Mesenchymal stem cell (in vitro differentiated cells and primary cell): ENCODE measurements at regions not wholly inside any gene's neighbourhood (a gene's known extent, or its start where the extent isn't known, plus 50 kb on each side); places are given as distances from the start of the nearest gene placed in this dataset.

ENCODE experiments used
- DNase-seq: peaks from one replicate; pipeline ENCODE4 v3.0.0-alpha.2; 2013
- H2AFZ ChIP-seq: one replicate; pipeline ENCODE4 v1.6.1; 2013; ENCODE audit warnings: low read depth, mild to moderate bottlenecking, control low read depth, inconsistent platforms, low read length, moderate library complexity
- H2AK5ac ChIP-seq: 2 replicates; pipeline ENCODE4 v1.6.1; 2013; ENCODE audit warnings: low read length, moderate library complexity, mild to moderate bottlenecking, inconsistent platforms; ENCODE audit not compliant: severe bottlenecking
- H2BK120ac ChIP-seq: one replicate; pipeline ENCODE4 v1.6.1; 2013; ENCODE audit warnings: low read depth, mild to moderate bottlenecking, inconsistent platforms, low read length, moderate library complexity
- H2BK12ac ChIP-seq, 2 experiments: one replicate each; pipeline ENCODE4 v1.6.1; 2013; ENCODE audit warnings: inconsistent platforms in 2 of 2, low read length in 2 of 2, mild to moderate bottlenecking in 2 of 2, moderate library complexity in 2 of 2, control low read depth in 1 of 2
- H2BK15ac ChIP-seq: one replicate; pipeline ENCODE4 v1.6.1; 2013; ENCODE audit warnings: mild to moderate bottlenecking, low read depth, inconsistent platforms; ENCODE audit not compliant: poor library complexity, severe bottlenecking
- H2BK5ac ChIP-seq: 2 replicates; pipeline ENCODE4 v1.6.1; 2013; ENCODE audit warnings: low read depth, mild to moderate bottlenecking, low read length, control low read depth, inconsistent platforms; ENCODE audit not compliant: poor library complexity, severe bottlenecking
- H3K14ac ChIP-seq, 2 experiments: one replicate each; pipeline ENCODE4 v1.6.1; 2013; ENCODE audit warnings: inconsistent platforms in 2 of 2, low read length in 2 of 2, control low read depth in 1 of 2, mild to moderate bottlenecking in 1 of 2, moderate library complexity in 1 of 2
- H3K18ac ChIP-seq, 2 experiments: one replicate each; pipeline ENCODE4 v1.6.1; 2013; ENCODE audit warnings: inconsistent platforms in 2 of 2, low read length in 2 of 2, control low read depth in 1 of 2, low read depth in 1 of 2, mild to moderate bottlenecking in 1 of 2
- H3K23ac ChIP-seq, 2 experiments: one replicate each; pipeline ENCODE4 v1.6.1; 2013; ENCODE audit warnings: inconsistent platforms in 2 of 2, low read length in 2 of 2, mild to moderate bottlenecking in 2 of 2, moderate library complexity in 2 of 2, control low read depth in 1 of 2
- H3K27ac ChIP-seq: 2 replicates; pipeline ENCODE4 v1.5.1; 2013; ENCODE audit warnings: mild to moderate bottlenecking, moderate library complexity, low read length, control low read depth, inconsistent platforms; ENCODE audit not compliant: poor library complexity, severe bottlenecking
- H3K27me3 ChIP-seq, 2 experiments: 2 replicates each; pipeline versions ENCODE4 v1.6.1 to v1.7.0; 2013; ENCODE audit warnings: low read length in 2 of 2, mild to moderate bottlenecking in 2 of 2, moderate library complexity in 2 of 2, control low read depth in 1 of 2, inconsistent platforms in 1 of 2; ENCODE audit not compliant: control insufficient read depth in 1 of 2, insufficient read depth in 1 of 2
- H3K36me3 ChIP-seq, 2 experiments: 2 replicates each; pipeline versions ENCODE4 v1.6.1 to v1.7.0; 2013; ENCODE audit warnings: low read length in 2 of 2, control low read depth in 1 of 2, inconsistent platforms in 1 of 2, low read depth in 1 of 2, mild to moderate bottlenecking in 1 of 2; ENCODE audit not compliant: insufficient read depth in 2 of 2, control insufficient read depth in 1 of 2
- H3K4ac ChIP-seq, 2 experiments: one replicate each; pipeline ENCODE4 v1.6.1; 2013; ENCODE audit warnings: inconsistent platforms in 2 of 2, low read length in 2 of 2, mild to moderate bottlenecking in 2 of 2, moderate library complexity in 2 of 2, control low read depth in 1 of 2, low read depth in 1 of 2
- H3K4me1 ChIP-seq: 2 replicates; pipeline ENCODE4 v1.6.1; 2013; ENCODE audit warnings: low read depth, low read length, control low read depth; ENCODE audit not compliant: control insufficient read depth, insufficient read depth
- H3K4me2 ChIP-seq: 2 replicates; pipeline ENCODE4 v1.6.1; 2013; ENCODE audit warnings: low read length, mild to moderate bottlenecking, inconsistent platforms; ENCODE audit not compliant: poor library complexity, severe bottlenecking
- H3K4me3 ChIP-seq, 2 experiments: 2 replicates each; pipeline versions ENCODE4 v1.5.1 to v1.7.0; 2013; ENCODE audit warnings: low read length in 2 of 2, mild to moderate bottlenecking in 2 of 2, control low read depth in 1 of 2, low read depth in 1 of 2; ENCODE audit not compliant: insufficient read depth in 1 of 2
- H3K79me1 ChIP-seq: replicated peaks from 2 replicates; pipeline ENCODE4 v1.6.1; 2013; ENCODE audit warnings: mild to moderate bottlenecking, control low read depth, low read length, inconsistent platforms; ENCODE audit not compliant: poor library complexity, severe bottlenecking
- H3K9ac ChIP-seq: 2 replicates; pipeline ENCODE4 v1.7.0; 2013; ENCODE audit warnings: mild to moderate bottlenecking, low read length, moderate library complexity
- H3K9me3 ChIP-seq: 2 replicates; pipeline ENCODE4 v1.7.0; 2013; ENCODE audit warnings: mild to moderate bottlenecking, low read length; ENCODE audit not compliant: control insufficient read depth
- H4K8ac ChIP-seq: one replicate; pipeline ENCODE4 v1.6.1; 2013; ENCODE audit warnings: inconsistent platforms, mild to moderate bottlenecking, low read length, moderate library complexity
- H4K91ac ChIP-seq: one replicate; pipeline ENCODE4 v1.6.1; 2013; ENCODE audit warnings: mild to moderate bottlenecking, low read length, inconsistent platforms
- WGBS: methylation state at CpG from one replicate; pipeline ENCODE4 v1.1.7; 2013; ENCODE audit warnings: mixed read lengths; 5-methylcytosine and 5-hydroxymethylcytosine counted together

DNA sequence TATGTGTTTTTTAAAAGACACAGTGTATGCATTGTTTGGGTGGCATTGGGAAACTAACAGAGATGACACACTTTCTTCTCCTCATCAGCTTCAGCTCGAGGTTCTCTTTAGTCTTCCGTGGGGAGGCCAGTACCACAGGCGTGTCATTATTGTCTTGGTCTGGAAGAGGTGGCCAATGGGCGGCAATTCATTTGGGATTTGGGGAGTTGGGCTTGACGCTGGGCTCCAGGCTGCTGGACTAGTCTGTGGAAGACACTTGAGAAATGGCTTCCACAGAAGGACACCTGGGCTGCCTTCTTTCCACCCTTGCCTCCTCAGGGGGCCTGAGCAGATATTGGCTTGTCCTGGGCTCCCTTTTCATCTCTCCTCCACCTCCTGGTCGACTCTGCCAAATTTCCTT lies 192.2 kb downstream of the SH2D4B start:
- no peak overlapping the region for H3K9ac ChIP-seq
- H4K91ac ChIP-seq: no peak overlapping the region
- no peak overlapping the region for H2AFZ ChIP-seq
- H2BK15ac ChIP-seq: no peak overlapping the region
- no peak overlapping the region for H2BK120ac ChIP-seq
- H3K36me3 ChIP-seq: no peaks in the 10 kb centered on the region
- no peak overlapping the region for H3K18ac ChIP-seq
- no peak overlapping the region for H3K27ac ChIP-seq
- no peak overlapping the region for H3K4me3 ChIP-seq
- H3K23ac ChIP-seq: no peak overlapping the region
- no peak overlapping the region for H3K14ac ChIP-seq
- no peaks in the 10 kb centered on the region for H3K9me3 ChIP-seq
- H3K79me1 ChIP-seq: no peaks in the 10 kb centered on the region
- no peaks in the 10 kb centered on the region for H3K4me1 ChIP-seq
- H4K8ac ChIP-seq: no peak overlapping the region
- H3K4me2 ChIP-seq: no peak overlapping the region
- H3K27me3 ChIP-seq: no peaks in the 10 kb centered on the region
- H2BK12ac ChIP-seq: no peak overlapping the region
- 78% methylated on average over 6 of the region's 6 CpGs for WGBS
- H2AK5ac ChIP-seq: no peak overlapping the region
- DNase-seq: no peak
- H2BK5ac ChIP-seq: no peak overlapping the region
- H3K4ac ChIP-seq: no peak overlapping the region

DNA sequence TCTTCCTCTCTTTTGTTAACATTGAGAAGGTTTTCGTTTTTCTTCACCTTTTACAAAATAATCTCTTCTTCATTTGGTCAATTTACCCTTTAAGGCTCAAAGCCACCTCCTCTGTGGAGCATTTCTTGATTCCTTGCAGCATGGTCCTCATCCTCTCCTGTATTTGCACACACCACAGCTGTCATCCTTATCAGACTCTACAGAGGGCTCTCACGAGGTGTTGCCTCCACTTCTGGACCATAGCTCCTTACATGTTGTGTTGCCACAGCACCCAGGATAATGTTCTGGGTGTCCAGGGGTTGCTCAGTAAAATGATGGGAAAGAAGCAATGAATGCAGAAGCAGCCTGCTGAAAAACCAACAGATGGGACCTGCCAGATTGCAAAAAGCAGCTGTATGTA lies 192.8 kb downstream of the SH2D4B start:
- Histone ChIP-seq H2BK12ac (no peak overlapping the region), H3K4ac (no peak overlapping the region), H3K18ac (no peak overlapping the region), H3K9me3 (no peaks in the 10 kb centered on the region), H2BK120ac (no peak overlapping the region), H3K23ac (no peak overlapping the region), H3K4me1 (no peaks in the 10 kb centered on the region), H2BK5ac (no peak overlapping the region), H3K27ac (no peak overlapping the region), H4K8ac (no peak overlapping the region), H2AK5ac (no peak overlapping the region), H3K4me3 (no peak overlapping the region), H2AFZ (no peak overlapping the region), H3K79me1 (no peaks in the 10 kb centered on the region), H3K14ac (no peak overlapping the region), H3K27me3 (no peaks in the 10 kb centered on the region), H3K4me2 (no peak overlapping the region), H4K91ac (no peak overlapping the region), H3K9ac (no peak overlapping the region), H3K36me3 (no peaks in the 10 kb centered on the region), H2BK15ac (no peak overlapping the region)
- 44% methylated on average over 2 of the region's 2 CpGs for WGBS
- DNase-seq: no peak

- Histone ChIP-seq H3K9me3 (no peaks in the 10 kb centered on the region), H3K23ac (no peak overlapping the region), H4K91ac (no peak overlapping the region), H3K36me3 (no peaks in the 10 kb centered on the region), H2BK5ac (no peak overlapping the region), H2BK120ac (no peak overlapping the region), H3K27me3 (no peaks in the 10 kb centered on the region), H3K9ac (no peak overlapping the region), H3K14ac (no peak overlapping the region), H3K18ac (no peak overlapping the region), H2BK15ac (no peak overlapping the region), H3K79me1 (no peaks in the 10 kb centered on the region), H4K8ac (no peak overlapping the region), H3K4ac (no peak overlapping the region), H2AK5ac (no peak overlapping the region), H2AFZ (no peak overlapping the region), H3K4me1 (no peaks in the 10 kb centered on the region), H3K4me2 (no peak overlapping the region), H3K27ac (no peak overlapping the region), H3K4me3 (no peak overlapping the region), H2BK12ac (no peak overlapping the region)
- DNase-seq: no peak
These were observed 196.9 kb downstream of the SH2D4B start for GRCh38 chr10:80734589-80734988.

GRCh38 chr10:80737209-80737608 lies 199.5 kb downstream of the SH2D4B start:
- Histone ChIP-seq H2AK5ac (no peak overlapping the region), H3K14ac (no peak overlapping the region), H2BK5ac (no peak overlapping the region), H2AFZ (no peak overlapping the region), H2BK15ac (no peak overlapping the region), H3K4me1 (no peaks in the 10 kb centered on the region), H2BK120ac (no peak overlapping the region), H3K27me3 (no peaks in the 10 kb centered on the region), H2BK12ac (no peak overlapping the region), H4K8ac (no peak overlapping the region), H3K4ac (no peak overlapping the region), H3K27ac (no peak overlapping the region), H3K23ac (no peak overlapping the region), H3K79me1 (no peaks in the 10 kb centered on the region), H3K4me2 (no peak overlapping the region), H3K4me3 (no peak overlapping the region), H4K91ac (no peak overlapping the region), H3K36me3 (no peaks in the 10 kb centered on the region), H3K18ac (no peak overlapping the region), H3K9ac (no peak overlapping the region), H3K9me3 (no peaks in the 10 kb centered on the region)
- DNase-seq: no peak
- WGBS: 75% methylated on average over 2 of the region's 2 CpGs
